ENCODE measurements at regions not wholly inside any gene's neighbourhood (a gene's known extent, or its start where the extent isn't known, plus 50 kb on each side); places are given as distances from the start of the nearest gene placed in this dataset.

DNA sequence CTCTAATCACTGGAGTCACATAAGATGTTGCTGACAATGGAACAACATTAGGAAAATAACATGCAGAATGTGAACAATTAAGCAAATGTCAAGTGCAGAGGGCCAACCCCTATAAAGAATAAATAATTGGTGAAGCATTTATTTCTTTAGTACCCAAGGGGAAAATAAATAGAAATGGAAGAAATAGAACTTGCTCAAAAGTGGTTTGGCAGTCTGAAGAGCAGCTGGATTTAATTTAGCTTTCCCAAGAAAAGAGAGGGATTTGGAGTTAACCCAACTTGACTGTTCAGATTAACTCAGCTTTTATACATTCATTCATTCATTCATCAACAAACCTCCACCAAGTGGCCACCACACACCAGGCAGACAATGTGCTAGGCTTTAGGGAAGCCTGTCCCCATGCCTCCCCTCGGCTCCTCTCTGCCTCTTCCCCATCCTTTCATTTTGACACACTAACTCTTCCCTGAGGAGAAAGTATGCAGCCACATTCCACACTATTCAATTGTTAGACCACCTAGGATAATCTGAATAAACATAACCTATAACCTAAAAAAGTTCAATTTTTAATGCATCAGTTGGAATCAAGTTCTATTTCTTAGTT, 295.5 kb downstream of the AHR start:
- Histone ChIP-seq H3K27me3 (no peaks in the 10 kb centered on the region), H3K9me3 (no peaks in the 10 kb centered on the region), H3K4me1 (no peaks in the 10 kb centered on the region), H3K4me3 (no peak overlapping the region), H3K36me3 (no peaks in the 10 kb centered on the region), H3K27ac (no peak overlapping the region)
- TF ChIP-seq POLR2A (IDR thresholded peaks at IDR 0.05) (no peak), POLR2AphosphoS5 (IDR thresholded peaks at IDR 0.05; ENCODE audit: insufficient read depth in 1 of 2, low read depth in 1 of 2) (peak in 1 of 2 donors; percentile 46)
- TF ChIP-seq, protein P1, sequence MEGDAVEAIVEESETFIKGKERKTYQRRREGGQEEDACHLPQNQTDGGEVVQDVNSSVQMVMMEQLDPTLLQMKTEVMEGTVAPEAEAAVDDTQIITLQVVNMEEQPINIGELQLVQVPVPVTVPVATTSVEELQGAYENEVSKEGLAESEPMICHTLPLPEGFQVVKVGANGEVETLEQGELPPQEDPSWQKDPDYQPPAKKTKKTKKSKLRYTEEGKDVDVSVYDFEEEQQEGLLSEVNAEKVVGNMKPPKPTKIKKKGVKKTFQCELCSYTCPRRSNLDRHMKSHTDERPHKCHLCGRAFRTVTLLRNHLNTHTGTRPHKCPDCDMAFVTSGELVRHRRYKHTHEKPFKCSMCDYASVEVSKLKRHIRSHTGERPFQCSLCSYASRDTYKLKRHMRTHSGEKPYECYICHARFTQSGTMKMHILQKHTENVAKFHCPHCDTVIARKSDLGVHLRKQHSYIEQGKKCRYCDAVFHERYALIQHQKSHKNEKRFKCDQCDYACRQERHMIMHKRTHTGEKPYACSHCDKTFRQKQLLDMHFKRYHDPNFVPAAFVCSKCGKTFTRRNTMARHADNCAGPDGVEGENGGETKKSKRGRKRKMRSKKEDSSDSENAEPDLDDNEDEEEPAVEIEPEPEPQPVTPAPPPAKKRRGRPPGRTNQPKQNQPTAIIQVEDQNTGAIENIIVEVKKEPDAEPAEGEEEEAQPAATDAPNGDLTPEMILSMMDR (IDR thresholded peaks at IDR 0.05), result no peak
- intact Hi-C loops (cut with DNase I), result no loop called here
- DNase-seq (ENCODE audit: extremely low spot score in 2 of 2), result no peak

GRCh38 chr7:17595546-17595945, 297.1 kb downstream of the AHR start:
- no peaks in the 10 kb centered on the region for H3K4me1 ChIP-seq
- no peaks in the 10 kb centered on the region for H3K36me3 ChIP-seq
- TF ChIP-seq, protein P1 (IDR thresholded peaks at IDR 0.05), result no peak
- TF ChIP-seq POLR2A (IDR thresholded peaks at IDR 0.05), result no peak
- no peak for TF ChIP-seq POLR2AphosphoS5 (IDR thresholded peaks at IDR 0.05; ENCODE audit: insufficient read depth in 1 of 2, low read depth in 1 of 2)
- no peaks in the 10 kb centered on the region for H3K27me3 ChIP-seq
- no peaks in the 10 kb centered on the region for H3K9me3 ChIP-seq
- H3K27ac ChIP-seq, result no peak overlapping the region
- no peak overlapping the region for H3K4me3 ChIP-seq
- intact Hi-C loops (cut with DNase I), result no loop called here
- DNase-seq (ENCODE audit: extremely low spot score in 2 of 2), result no peak

DNA sequence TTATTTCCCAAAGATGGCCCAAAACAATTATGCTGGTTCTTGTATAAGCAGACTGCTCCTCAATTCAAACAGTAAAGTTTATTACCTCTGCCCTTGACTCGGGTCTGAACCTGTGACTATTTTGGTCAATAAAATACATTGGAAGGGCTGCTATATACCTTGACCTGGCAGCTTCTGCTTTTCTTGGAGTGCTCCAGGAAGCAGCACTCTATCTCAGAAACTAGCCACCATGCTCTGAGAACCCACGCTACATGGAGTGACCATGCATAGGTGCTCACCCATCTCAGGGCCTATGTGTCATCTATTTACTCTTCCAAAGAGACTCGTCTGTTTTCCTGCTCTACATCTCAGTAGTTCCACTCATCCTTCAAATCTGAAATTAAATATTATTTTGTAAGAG, 299.9 kb downstream of the AHR start:
- DNase-seq (ENCODE audit: extremely low spot score in 2 of 2), result no peak
- Histone ChIP-seq H3K27me3 (no peaks in the 10 kb centered on the region), H3K9me3 (no peaks in the 10 kb centered on the region), H3K4me1 (no peaks in the 10 kb centered on the region), H3K4me3 (no peak overlapping the region), H3K36me3 (no peaks in the 10 kb centered on the region), H3K27ac (no peak overlapping the region)
- no peak for TF ChIP-seq POLR2AphosphoS5 (IDR thresholded peaks at IDR 0.05; ENCODE audit: insufficient read depth in 1 of 2, low read depth in 1 of 2)
- TF ChIP-seq, protein P1 (IDR thresholded peaks at IDR 0.05), result no peak
- no peak for TF ChIP-seq POLR2A (IDR thresholded peaks at IDR 0.05)
- intact Hi-C loops (cut with DNase I), result no loop called here

DNA sequence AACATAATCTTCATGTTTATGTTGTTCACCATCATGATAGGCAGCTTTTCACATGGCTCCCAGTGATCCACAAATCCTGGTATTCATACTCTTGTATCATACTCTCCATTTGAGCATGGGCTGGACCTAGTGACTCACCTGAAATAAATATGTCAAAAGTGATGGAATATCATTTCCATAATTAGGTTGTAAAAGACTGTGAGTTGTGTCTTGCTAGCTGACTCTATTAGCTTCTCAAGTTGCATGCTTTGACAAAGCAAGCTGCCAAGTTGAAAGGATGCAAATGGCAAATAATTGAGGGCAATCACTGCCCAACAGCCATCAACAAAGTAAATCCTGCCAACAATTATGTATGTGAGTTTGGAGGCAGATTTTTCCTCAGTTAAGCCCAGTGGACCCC, 300.4 kb downstream of the AHR start:
- H3K27me3 ChIP-seq, result no peaks in the 10 kb centered on the region
- TF ChIP-seq, protein P1 (IDR thresholded peaks at IDR 0.05), result no peak
- no peak for TF ChIP-seq POLR2A (IDR thresholded peaks at IDR 0.05)
- TF ChIP-seq POLR2AphosphoS5 (IDR thresholded peaks at IDR 0.05; ENCODE audit: insufficient read depth in 1 of 2, low read depth in 1 of 2), result no peak
- no peaks in the 10 kb centered on the region for H3K9me3 ChIP-seq
- intact Hi-C loops (cut with DNase I), result no loop called here
- no peaks in the 10 kb centered on the region for H3K4me1 ChIP-seq
- H3K27ac ChIP-seq, result no peak overlapping the region
- no peak overlapping the region for H3K4me3 ChIP-seq
- no peaks in the 10 kb centered on the region for H3K36me3 ChIP-seq
- DNase-seq (ENCODE audit: extremely low spot score in 2 of 2), result no peak

GRCh38 chr7:17599733-17600339, 301.4 kb downstream of the AHR start:
- TF ChIP-seq, protein P1 (IDR thresholded peaks at IDR 0.05), result no peak
- peak in 1 of 2 donors; percentile 25 for TF ChIP-seq POLR2AphosphoS5 (IDR thresholded peaks at IDR 0.05; ENCODE audit: insufficient read depth in 1 of 2, low read depth in 1 of 2)
- no peaks in the 10 kb centered on the region for H3K4me1 ChIP-seq
- no peak for DNase-seq (ENCODE audit: extremely low spot score in 2 of 2)
- intact Hi-C loops (cut with DNase I), result no loop called here
- H3K4me3 ChIP-seq, result no peak overlapping the region
- no peaks in the 10 kb centered on the region for H3K36me3 ChIP-seq
- no peak overlapping the region for H3K27ac ChIP-seq
- H3K9me3 ChIP-seq, result no peaks in the 10 kb centered on the region
- no peaks in the 10 kb centered on the region for H3K27me3 ChIP-seq

All from vagina (tissue), 2 donors.